DMS79 treated with DMSO at 0.1 percent for 48 hours (cell line): ENCODE measurements at regions not wholly inside any gene's neighbourhood (a gene's known extent, or its start where the extent isn't known, plus 50 kb on each side); places are given as distances from the start of the nearest gene placed in this dataset.
"Not testable (repeated sequence)": the region's sequence is repeated elsewhere in the genome, so short reads cannot be mapped to it uniquely, and the experiment has no call there.

ENCODE experiments used
- DNase-seq: peaks from one replicate; lab custom pipeline; 2025; lab: John Stamatoyannopoulos, UW

GRCh38 chr15:99455789-99456160, 110.0 kb upstream of the MEF2A start:
- no peak for DNase-seq

- no peak for DNase-seq
These were observed 101.6 kb upstream of the MEF2A start for GRCh38 chr15:99464137-99464536.

GRCh38 chr15:99466701-99467337, 99.0 kb upstream of the MEF2A start:
- no peak for DNase-seq

DNA sequence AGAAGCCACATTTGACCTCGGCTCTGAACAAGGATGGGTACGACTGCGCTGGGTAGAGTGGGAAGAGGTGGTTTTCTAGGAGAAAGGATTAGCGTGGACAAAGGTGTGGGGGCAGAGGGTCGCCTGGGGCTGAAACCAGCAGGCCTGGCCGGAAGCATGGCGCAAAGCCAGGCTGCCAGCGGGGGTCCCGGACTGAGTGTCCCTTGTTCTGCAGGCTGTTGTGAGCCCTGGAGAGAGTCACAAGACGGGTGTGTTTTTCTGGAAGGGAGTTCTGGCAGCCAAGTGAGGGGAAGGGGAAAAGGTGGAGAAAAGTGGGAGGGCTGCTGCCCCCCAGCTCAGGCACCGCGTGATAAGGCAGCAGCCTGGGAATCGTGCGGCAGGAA, 98.5 kb upstream of the MEF2A start:
- no peak for DNase-seq

- no peak for DNase-seq
These were observed 97.8 kb upstream of the MEF2A start for GRCh38 chr15:99467853-99468464.

DNA sequence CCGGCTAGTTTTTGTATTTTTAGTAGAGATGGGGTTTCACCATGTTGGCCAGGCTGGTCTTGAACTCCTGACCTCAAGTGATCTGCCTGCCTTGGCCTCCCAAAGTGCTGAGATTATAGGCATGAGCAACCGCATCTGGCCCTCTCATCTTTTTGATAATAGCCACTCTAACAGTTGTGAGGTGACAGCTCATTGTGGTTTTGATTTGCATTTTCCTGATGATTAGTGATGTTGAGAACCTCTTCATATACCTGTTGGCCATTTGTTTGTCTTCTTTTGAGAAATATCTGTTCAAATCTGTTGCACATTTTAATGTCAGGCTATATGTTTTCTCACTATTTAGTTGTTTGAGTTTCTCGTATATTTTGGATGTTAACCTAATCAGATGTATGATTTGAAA, 95.6 kb upstream of the MEF2A start:
- not testable (repeated sequence) for DNase-seq

- no peak for DNase-seq
These were observed 93.2 kb upstream of the MEF2A start for GRCh38 chr15:99472416-99473145.

GRCh38 chr15:99473981-99474906, 91.5 kb upstream of the MEF2A start:
- no peak for DNase-seq

DNA sequence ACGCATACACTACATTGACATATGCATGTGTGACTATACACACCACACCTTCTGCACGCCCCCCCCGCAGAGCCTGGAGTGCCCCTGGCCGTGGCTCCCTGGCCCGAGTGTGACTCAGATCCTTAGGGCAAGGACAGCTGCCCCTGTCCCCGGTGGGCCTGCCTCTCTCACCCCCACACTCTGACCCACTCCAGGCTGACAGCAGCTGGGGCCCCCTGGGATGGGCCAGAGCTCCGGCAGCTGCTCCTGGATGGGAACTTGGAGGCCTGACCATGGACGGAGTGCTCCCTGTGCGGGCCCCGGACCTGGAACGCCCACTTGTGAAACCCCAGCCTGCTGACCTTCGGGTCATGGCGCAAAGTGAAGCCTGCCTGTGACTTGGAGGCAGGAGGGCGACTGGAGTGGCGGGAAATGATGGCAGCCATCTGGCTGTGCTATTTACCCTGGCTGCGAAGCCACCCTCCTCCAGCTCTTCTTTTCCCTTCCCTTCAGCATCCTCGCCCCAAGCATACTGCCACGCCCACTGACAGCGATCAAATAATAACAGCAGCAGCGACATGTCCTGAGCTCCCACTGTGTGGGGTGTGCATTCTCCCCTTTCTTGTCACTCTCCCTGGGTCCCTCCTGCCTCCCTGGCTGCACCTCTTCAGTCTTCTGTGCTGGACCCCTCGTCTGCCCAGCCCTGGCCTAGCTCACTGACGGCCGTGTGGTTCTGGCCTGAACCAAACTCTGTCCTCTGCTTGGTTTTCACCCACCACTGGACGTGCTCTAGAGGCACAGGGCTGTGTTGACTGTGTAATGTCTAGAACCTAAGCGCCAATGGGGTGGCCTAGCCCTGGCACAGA, 90.7 kb upstream of the MEF2A start:
- no peak for DNase-seq

DNA sequence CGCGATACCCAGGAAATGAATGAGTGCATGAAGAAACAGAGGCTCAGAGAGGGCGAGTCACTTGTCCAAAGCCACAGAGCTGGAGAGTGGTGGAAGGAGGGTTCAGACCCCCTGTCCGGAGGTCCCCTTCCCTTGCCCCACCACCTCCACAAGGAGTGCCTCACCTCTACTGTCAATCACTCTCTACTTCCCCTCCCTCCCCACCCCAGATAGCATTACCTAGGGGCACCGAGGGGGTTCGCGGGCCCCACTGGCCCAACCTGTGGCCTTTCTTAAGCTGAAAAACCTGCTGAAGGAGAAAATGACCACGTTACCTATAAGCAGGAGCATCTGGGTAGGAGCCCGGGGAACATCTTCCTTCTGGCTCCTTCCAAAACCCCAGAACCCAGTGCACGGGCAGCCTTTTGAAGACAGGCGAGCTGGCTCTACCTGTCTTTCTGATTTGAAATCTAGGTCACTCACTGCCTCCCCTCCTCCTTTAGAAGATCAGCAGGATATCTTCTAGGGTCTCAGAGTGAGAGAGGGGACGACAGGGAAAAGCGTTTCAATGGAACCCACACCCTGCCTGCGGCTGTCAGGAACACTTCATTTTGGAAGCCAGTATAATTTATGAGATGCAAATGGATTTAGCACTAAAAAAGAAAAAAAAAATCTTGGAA, 89.9 kb upstream of the MEF2A start:
- no peak for DNase-seq

- DNase-seq = peak; percentile 31
These were observed 89.2 kb upstream of the MEF2A start for GRCh38 chr15:99476413-99477222.

DNA sequence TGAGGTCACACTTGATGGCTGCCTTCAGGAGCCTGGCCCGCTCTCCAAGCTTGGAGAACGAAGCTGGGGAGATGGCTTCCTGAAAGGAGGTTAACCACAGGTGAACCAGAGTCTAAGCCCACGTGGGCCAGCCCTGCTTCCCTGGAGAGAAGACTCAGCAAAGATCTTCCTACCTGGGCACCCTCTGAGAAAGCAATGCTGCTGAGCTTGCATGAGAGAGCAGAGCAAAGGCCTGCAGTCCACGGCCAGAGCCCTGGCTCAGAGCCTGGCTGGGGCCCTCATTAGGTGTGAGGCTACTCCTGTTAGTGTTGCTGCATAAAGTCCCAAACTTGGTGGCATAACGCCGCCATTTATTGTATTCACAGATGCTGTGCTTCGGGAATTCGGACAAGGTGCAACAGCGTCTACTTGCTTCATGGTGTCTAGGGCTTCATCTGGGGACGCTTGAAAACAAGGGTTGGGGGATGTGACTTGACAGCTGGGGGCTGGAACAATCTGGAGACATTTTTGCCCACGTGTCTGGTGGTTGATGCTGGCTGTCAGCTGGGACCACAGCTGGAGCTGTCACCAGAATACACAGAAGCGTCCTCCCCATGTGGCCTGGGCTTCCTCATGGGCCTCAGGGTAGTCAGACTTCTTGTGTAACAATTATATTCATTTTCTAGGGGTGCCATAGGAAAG, 87.9 kb upstream of the MEF2A start:
- no peak for DNase-seq

GRCh38 chr15:99478977-99479376, 86.8 kb upstream of the MEF2A start:
- no peak for DNase-seq

- DNase-seq = no peak
These were observed 85.6 kb upstream of the MEF2A start for GRCh38 chr15:99480016-99480810.

DNA sequence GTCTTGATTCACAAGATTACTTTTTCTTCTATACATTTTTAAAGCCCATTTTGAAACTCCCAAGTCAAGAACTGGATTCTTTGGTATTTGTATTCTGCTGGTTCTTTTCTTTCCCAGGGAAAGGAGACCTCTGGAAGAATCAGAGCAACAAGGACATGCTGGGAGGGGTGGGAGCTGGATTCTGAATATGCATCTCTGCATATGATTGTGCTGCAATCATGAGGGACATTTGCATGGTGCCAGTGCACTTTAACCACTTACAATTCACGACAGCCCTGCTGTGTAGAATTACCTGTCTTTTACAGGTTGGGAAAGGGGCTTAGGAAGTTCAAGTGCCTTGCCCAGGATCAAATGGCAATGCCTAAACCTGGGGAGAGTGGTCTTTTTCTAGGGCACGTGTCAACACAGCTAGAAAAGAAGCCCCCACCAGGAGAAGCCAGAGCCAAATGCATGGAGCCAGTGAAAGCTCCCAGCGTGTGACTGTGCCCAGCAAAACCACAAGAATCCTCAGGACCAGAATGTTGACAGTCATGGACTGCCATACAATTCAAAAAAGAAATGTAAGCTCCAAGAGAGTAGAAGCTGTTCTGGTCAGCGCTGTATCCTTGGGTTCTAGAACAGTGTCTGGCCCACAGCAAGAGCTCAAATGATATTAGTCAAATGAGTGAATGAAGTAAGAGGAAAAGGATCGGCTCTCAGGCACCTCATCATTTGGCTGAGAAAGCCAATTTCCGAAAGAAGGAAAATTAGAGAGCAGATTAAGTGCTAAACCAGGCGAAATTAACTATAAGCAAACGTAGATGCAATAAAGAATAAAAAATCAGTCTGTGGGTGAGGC, 84.5 kb upstream of the MEF2A start:
- no peak for DNase-seq

GRCh38 chr15:99481951-99482230, 83.9 kb upstream of the MEF2A start:
- no peak for DNase-seq

- DNase-seq = no peak
These were observed 82.8 kb upstream of the MEF2A start for GRCh38 chr15:99482993-99483392.
